HT-29 (cell line): ENCODE measurements at regions not wholly inside any gene's neighbourhood (a gene's known extent, or its start where the extent isn't known, plus 50 kb on each side); places are given as distances from the start of the nearest gene placed in this dataset. TPM values are rescaled to one million over a fixed set of nuclear protein-coding genes. Genes with fewer than 3 reads are reported as not detected.
A peak's percentile ranks its signal among the peaks of the same experiment; 100 is the strongest.
"Not testable (repeated sequence)": the region's sequence is repeated elsewhere in the genome, so short reads cannot be mapped to it uniquely, and the experiment has no call there.

Experiments used
- DNase-seq: peaks from one replicate; pipeline ENCODE4 v3.0.0-alpha.2; 2015; ENCODE audit warnings: low spot score
- small RNA-seq: library from RNA; depleted of rRNA; stranded (forward); fragments of <200 nt; gene quantifications from one replicate; pipeline ENCODE3, GENCODE V24; 2014

GRCh38 chr2:38147333-38148121 lies 71.6 kb upstream of the CYP1B1 start:
- no peak for DNase-seq

GRCh38 chr2:38146907-38147307 lies 71.0 kb upstream of the CYP1B1 start:
- peak; percentile 86 for DNase-seq

GRCh38 chr2:38146275-38146906 lies 70.4 kb upstream of the CYP1B1 start:
- no peak for DNase-seq

GRCh38 chr2:38145236-38145635 lies 69.3 kb upstream of the CYP1B1 start:
- no peak for DNase-seq

- no peak for DNase-seq
These were observed 66.7 kb upstream of the CYP1B1 start for GRCh38 chr2:38142627-38143026.

- DNase-seq: no peak
These were observed 65.5 kb upstream of the CYP1B1 start for GRCh38 chr2:38141501-38141900.

- DNase-seq: no peak
These were observed 63.0 kb upstream of the CYP1B1 start for GRCh38 chr2:38138996-38139395.

- no peak for DNase-seq
These were observed 62.5 kb upstream of the CYP1B1 start for GRCh38 chr2:38138419-38138818.

GRCh38 chr2:38137958-38138357 lies 62.0 kb upstream of the CYP1B1 start:
- DNase-seq: not testable (repeated sequence)

- no peak for DNase-seq
These were observed 55.7 kb upstream of the CYP1B1 start for GRCh38 chr2:38131676-38132075.

GRCh38 chr2:38130876-38131275 lies 54.9 kb upstream of the CYP1B1 start:
- DNase-seq: no peak

GRCh38 chr2:38129987-38130386 lies 54.0 kb upstream of the CYP1B1 start:
- no peak for DNase-seq

- DNase-seq: no peak
These were observed 53.5 kb upstream of the CYP1B1 start for GRCh38 chr2:38129481-38129880.

GRCh38 chr2:38128653-38129052 lies 52.7 kb upstream of the CYP1B1 start:
- no peak for DNase-seq

GRCh38 chr2:38127277-38127676 lies 51.3 kb upstream of the CYP1B1 start:
- DNase-seq: no peak

- DNase-seq: no peak
These were observed 49.9 kb upstream of the CYP1B1 start for GRCh38 chr2:38125842-38126241.

Small RNAs in the stretch of these regions (small RNA-seq; reads per million reads assigned to genes)
- not detected for gene AC009229.3
- gene RNU6-951P: not detected
